ENCODE measurements at regions not wholly inside any gene's neighbourhood (a gene's known extent, or its start where the extent isn't known, plus 50 kb on each side); places are given as distances from the start of the nearest gene placed in this dataset.
"Not testable (repeated sequence)": the region's sequence is repeated elsewhere in the genome, so short reads cannot be mapped to it uniquely, and the experiment has no call there.

DNA sequence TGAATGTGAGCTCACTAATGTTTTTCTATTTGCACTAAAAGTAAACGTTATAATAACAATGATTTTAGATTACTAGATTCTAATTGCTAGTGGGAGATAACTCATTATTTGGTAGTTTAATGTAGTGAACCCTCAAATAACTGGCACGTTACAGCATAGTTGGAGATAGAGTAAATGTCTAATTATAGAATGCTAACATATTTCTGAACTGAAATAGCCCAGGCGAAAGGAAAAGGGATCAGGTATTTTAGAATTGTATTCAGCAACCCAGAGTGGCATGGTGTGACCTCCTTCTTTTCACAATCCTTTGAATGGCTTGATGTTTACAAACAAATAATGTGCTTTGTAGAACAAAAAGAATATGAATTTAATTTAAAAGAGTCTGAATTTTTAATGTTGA, 1221.2 kb downstream of the CDH8 start:
- DNase-seq (ENCODE audit: low spot score) (no peak), FAIRE-seq (no peak)

DNA sequence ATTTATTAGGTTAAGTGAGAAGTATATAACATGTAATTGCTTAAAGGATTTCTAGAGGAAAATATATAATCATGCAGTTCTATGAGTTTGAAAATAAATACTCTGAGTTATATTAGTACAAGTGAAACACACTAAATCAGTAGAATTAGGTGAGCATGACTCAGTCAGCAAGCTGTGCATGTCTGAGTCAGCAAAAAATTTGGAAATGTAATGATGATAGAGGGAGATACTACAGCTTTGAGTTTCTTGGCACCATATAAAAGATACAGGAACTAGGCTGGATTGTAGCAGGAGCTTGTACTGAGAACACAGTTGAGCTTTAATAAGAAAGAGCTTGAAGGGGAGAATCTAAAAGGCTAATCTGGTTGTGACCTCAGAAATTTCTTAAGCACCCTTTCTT, 1224.6 kb downstream of the CDH8 start:
- FAIRE-seq (no peak), DNase-seq (ENCODE audit: low spot score) (no peak)

DNA sequence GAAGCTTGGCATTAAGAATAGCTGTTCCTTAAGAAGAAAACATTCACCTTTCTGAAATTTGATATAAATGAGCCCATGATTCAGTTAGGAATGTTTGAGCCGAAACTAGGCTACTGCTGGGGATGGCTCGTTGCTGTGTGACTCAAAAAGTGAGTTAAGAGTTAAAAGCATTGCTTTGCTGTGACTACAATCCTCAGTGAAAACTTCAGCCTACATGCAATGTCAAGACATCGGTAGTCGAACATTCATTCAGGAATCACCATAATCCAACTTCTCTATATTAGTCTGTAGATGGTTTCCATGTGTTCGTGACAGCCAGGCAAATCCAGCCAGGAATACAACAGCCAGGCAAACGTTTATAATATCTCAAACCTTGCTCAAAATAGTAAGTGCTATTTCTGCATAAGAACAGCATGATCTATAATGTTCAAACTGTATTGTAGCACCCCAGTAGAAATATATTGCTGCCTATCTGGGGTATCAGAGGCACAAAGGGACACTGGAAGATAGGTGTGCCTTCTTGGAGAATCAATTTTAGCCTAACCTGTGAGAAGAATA, 1225.1 kb downstream of the CDH8 start:
- no peak for DNase-seq (ENCODE audit: low spot score)
- no peak for FAIRE-seq

DNA sequence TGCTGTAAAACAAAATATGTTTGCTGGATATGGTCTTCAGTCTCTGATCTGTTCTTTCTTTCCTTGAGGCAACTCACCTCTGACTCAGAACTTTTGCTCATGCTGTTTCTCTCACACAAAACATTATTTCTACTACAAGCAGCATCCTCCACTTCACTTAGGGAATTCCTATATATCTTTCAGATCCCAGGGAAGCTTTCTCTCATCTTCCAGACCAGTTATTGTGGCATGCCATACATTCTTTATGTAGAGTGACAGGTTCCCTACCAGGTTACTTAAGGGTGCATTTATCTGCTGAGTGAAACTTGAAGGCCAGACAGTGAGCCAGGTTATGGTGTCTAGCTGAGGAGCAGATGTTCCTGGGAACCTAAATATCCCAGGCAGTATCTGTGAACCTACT, 1226.0 kb downstream of the CDH8 start:
- FAIRE-seq (no peak), DNase-seq (ENCODE audit: low spot score) (no peak)

DNA sequence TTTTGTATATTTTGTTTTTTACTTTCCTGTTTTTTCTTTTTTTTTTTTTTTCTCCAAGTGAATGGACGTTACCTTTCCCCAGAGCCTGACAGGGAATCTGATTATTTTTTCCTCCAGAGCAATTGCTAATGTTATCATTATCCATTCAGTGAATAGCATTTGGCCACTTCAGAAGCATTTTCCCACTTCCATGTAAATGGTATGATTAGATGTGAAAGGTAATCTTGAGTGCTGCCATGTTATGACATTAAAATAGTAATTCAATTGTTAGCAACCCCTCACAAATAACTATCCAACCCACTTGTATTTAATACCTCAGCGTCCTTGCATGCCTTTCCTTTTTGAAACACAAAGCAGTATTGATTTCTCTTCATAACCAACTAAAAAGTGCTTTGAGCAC, 1243.8 kb downstream of the CDH8 start:
- no peak for FAIRE-seq
- no peak for DNase-seq (ENCODE audit: low spot score)

DNA sequence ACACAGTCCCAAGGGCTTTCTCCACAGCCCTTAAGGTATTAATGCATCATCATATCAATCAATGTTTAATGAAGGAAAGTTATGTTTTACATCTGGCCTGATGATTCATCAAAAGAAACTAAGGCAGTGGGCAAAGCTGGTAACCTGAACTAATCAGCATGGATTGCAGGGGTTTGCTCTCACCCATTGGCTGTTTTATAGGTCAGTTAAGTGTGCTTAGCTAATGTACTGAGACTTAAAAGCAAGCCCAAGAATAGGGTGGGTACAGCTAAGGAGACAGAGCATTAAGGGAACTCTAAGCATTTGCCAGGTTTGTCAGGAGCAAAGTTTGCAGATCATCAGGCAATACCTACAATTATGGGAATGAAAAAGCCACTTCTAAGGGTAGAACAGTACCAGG, 1247.6 kb downstream of the CDH8 start:
- no peak for FAIRE-seq

DNA sequence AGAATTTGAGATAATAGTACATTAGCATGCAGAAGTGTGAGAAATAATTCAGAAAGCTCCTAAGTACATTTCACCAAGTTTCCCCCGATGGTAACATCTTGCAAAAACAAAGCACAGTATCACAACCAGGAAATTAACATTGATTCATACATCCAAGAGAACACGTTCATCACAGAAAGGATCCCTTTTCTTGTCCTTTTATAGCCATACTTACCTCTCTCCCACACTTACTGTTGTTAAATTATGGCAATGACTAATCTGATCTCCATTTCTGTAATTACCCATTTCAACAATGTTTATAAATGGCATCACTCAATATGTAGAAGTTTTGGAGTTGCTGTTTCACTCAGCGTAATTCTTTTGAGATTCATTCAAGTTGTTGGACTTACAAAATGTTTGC, 1260.0 kb downstream of the CDH8 start:
- FAIRE-seq: no peak
- DNase-seq (ENCODE audit: low spot score): no peak

More for the DNA sequence above, 1247.6 kb downstream of the CDH8 start:
- no peak for DNase-seq (ENCODE audit: low spot score)

DNA sequence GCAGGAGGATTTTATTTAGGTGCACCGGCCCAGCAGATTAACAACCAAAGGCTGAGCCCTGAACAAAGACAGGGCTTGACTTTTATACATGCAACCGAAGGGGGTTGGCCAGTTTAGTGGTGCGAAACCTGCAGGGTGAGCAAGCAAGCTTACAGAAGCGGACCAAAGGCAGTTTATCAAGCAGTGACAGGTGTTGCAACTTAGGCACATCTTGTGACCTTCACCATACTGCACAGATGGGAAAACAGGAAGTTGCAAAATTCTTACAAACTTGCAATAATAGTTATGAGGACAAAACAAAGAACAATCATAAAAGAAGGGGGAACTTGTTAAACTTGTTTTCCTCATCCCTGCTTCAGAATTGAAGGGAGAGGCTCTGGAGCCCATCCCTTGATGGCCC, 1265.1 kb downstream of the CDH8 start:
- FAIRE-seq: no peak
- no peak for DNase-seq (ENCODE audit: low spot score)

DNA sequence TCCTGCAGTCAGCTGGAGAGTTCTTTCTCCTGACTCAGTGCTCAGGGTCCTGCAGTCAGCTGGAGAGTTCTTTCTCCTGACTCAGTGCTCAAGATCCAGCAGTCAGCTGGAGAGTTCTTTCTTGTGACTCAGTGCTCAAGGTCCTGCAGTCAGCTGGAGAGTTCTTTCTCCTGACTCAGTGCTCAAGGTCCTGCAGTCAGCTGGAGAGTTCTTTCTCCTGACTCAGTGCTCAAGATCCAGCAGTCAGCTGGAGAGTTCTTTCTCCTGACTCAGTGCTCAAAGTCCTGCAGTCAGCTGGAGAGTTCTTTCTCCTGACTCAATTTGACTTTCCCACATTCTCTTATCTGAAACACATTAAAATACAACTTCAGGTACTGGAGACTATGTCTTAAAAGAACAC, 1265.9 kb downstream of the CDH8 start:
- not testable (repeated sequence) for DNase-seq (ENCODE audit: low spot score); FAIRE-seq

DNA sequence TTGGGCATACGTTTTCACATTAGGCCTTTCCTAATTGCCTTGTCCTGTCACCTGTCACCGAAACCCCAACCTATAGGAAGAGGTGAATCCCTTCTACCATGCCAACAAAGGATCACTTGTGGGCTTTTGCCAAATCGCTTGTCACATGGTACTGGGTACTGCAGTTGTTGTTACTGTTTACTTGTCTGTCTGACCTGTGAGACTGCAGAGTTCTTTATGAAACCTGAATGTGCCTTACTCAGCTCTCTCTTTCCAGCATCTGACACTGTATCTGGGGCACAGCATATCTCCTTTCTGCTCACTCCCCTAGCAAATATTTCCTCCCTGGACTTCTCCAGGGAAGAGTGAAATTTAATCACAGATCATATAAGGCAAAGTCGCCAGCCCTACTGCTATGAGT, 1272.4 kb downstream of the CDH8 start:
- no peak for FAIRE-seq
- DNase-seq (ENCODE audit: low spot score): no peak

DNA sequence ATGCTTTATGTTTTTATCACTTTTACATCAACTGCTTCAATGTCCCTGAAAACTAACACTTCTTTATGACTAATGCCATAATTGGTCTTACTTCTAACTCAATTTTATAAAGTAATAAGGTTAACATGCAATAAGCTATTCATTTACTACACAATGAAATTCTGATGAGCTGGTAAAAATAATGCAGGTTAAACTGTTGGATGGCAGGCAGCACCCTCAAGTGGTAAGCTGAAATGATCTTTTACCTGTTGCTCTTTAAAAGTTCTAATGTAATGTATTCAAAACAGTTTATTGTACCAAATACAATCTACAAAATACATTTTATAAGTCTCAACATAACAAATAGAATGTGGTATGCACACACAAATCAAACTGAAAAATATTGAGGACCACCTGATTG, 1280.3 kb downstream of the CDH8 start:
- no peak for FAIRE-seq
- DNase-seq (ENCODE audit: low spot score): no peak

DNA sequence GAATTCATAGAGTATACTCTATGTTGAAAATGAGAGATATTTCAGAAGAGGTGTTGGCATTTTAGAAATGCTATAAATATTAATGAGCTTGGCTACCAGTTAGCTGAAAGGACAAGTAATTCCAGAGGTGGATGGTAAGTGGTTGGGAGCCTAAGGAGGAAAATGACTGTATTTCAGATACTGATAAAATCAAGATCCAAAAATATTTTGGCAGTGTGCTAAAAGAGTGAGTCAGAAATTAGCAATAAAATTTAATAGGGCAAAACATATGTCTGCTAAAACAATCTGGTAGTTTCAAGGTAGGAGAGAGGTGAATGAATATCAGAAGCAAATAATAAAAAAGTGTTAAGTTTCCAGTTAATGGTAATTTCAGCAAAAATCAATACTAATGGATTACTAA, 1287.9 kb downstream of the CDH8 start:
- FAIRE-seq (no peak), DNase-seq (ENCODE audit: low spot score) (no peak)

DNA sequence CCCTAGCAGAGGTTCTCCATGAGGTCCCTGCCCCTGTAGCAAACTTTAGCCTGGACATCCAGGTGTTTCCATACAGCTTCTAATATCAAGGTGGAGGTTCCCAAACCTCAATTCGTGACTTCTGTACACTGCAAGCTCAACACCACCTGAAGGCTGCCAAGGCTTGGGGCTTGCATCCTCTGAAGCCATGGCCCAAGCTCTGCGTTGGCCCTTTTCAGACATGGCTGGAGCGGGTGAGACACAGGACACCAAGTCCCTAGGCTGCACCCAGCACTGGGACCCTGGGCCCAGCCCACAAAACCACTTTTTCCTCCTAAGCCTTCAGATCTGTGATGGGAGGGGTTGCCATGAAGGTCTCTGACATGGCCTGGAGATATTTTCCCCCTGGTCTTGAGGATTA, 1292.0 kb downstream of the CDH8 start:
- no peak for FAIRE-seq
- DNase-seq (ENCODE audit: low spot score): no peak

DNA sequence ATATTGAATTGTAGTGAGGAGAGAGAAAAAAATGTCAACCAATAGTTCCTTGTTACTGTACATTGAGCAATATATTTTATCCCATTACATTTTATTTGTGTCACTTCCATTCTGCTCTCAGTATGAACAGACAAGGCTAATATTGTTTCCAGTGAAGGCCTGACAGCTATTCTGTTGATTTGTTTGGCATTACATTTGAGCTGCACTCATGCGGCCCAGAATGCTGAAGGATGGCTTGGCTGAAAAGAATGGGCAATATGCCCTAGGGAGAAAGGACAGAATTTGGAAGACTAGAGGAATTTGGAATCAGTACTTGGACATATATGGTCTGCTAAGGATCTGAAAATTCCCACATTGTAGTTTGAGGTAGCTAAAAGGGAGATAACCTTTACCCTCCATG, 1294.4 kb downstream of the CDH8 start:
- no peak for FAIRE-seq

DNA sequence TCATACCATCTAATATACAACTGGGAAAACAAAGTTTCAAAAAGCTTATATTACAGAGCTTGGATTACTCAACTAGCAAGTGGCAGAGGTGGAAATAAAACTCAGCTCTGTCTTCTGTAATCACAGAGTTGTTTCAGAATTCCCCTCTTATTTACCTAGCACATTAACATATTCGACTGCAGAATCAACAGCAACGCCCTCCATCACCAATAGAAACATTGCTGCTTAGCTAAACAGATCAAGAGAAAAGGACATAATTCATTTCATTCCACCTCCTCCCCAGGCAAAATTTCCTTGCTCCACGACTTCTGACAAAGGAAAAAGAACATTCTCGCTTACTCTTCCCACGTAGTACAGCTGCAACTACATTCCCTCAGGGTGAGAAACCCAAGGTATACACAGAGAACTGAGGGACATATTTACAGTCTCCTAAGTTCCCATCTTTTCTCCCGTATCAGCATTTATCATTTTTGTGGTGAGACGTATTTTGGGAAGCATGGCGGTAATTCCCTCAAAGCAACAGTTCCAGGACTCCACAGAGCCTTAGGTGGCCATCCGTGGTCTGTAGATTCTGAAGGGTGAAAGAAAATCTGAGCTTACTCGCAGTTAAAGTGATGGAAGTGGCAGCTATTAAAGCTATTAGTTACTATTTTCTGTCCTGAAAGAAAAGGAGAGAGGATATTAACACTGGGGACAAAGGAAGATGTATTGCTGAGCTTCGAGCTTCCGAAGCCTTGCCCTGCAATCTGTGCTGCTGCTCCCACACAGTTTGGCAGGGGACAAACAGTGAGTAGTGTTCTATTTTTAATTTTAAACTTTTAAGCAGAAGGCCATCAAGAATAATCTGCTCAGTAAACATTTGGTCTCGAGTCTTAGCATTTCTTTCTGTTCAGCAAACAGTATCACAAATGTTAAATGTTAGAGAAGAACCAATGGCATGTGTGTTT, 1296.2 kb downstream of the CDH8 start:
- DNase-seq (ENCODE audit: low spot score) (no peak), FAIRE-seq (no peak)

More for the DNA sequence above, 1294.4 kb downstream of the CDH8 start:
- no peak for DNase-seq (ENCODE audit: low spot score)

DNA sequence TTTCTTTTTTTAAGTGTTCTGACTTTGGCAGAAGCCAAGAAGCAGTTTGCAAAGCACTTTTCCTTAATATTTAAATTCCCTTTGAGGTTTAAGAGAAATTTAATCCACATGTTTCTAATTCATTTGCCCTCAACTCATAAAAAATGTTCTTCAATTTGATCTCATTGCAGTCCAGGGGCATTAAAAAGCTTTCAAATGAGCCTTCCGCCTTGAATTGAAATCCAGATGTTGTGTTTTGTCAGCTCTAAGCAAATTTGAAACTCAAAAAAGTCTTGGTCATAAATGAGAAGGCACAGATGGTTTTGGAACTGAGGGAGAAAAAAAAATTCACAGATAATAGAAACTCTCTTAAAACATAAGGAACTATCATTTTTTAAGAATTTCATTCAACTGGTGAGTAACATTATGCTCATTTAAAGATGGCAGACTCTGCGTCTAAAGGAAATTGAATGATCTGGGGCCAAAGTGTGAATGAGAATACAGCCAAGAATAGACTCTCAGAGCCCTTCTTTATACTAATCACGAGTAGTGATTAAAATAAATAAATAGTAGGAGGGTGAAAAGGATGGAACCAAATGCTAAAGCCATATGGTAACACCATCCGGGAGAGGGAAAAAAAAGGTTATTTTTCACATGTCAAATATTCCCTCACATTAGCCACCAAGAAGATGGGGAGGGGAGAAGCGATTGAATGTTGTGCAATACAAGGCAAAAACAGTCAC, 1304.7 kb downstream of the CDH8 start:
- no peak for FAIRE-seq
- DNase-seq (ENCODE audit: low spot score): no peak

DNA sequence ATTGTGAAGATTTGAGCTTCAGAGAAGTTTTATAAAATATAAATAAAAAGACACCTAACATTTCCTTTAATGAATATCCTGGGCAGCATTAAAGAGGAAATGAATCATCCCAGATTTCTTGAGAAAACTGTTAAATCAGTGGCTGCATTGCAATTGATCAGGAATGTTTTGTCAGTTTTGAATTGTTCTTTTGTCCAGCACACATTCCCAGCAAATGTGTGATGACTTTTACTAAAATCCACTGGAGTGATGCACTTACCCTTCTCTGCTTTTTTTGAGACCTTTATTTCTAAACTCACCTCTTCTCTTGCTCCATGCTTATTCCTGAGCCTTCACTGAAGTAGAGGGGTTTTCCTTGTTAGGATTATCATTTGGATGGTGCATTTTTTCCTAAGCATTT, 1307.2 kb downstream of the CDH8 start:
- DNase-seq (ENCODE audit: low spot score): no peak
- no peak for FAIRE-seq

DNA sequence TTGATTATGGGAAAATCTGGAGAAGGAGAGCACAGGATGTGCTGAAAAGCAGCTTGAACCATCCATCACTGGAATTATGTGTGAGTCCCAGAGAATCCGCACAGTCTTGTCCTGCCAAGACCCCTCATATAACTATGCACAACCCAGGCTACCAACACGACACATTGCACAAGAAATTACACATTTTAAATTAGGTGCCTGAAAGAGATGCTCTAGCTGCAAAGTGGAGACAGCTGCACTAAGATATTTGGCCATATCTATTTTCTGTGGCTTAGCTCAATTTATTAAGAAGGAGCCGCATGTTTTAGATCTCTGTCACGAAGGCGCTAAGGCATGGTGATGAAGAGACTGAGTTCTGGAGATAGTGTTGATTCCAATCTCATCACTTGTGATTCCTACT, 1308.4 kb downstream of the CDH8 start:
- DNase-seq (ENCODE audit: low spot score) (no peak), FAIRE-seq (no peak)

DNA sequence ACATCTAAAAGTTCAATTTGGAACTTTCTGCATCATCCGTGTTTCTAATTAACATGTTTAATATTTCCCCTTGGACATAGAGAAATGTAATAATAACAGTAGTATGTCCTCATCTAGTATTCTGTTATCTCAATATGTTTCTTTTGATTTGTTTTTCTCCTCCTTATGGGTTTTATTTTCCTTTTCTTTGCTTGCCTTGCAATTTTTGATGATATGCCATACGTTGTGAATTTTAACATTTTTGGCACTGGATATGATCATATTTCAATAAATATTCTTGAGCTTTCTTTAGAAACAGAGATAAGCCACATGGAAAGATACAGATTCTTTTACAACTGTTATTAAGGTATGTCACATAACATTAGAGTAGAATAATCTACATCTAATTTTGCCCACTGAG, 1316.2 kb downstream of the CDH8 start:
- FAIRE-seq (no peak), DNase-seq (ENCODE audit: low spot score) (no peak)

DNA sequence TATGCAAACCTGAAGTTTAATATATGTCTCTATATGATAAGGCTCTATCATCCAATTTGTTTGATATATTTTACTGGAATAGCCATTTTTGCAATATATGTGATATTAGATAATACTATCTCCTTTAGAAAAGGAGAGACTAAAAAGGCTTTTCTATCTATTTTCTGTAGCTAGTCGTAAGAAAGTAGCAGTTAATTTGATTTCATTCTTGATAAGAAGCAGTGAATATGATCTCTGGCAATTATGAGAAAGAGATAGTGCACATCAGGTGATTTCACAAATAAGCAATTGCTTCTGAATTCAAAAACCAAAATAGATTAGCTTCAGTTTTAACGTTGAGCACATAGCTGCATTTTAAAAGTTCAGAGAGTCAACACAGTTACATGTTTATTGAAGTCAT, 1318.4 kb downstream of the CDH8 start:
- FAIRE-seq (no peak), DNase-seq (ENCODE audit: low spot score) (no peak)

DNA sequence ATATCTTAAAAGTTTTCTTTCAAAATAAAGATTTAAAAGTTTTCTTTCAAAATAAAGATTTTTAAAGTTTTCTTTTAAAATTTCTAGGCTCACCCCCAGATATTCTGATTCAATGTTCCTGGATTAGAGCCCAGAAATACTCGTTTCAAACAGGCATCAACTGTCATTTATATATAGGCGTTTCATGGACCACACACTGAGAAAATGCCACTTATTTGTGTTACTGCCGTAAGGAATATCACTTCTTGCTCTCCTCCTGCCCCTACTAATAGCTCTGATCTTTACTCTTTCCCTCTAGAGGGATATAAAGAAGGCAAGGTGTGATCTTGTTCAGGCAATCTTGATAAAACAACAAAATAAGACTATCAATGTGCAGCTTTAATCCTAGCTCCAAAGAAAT, 1324.1 kb downstream of the CDH8 start:
- FAIRE-seq: no peak
- no peak for DNase-seq (ENCODE audit: low spot score)

DNA sequence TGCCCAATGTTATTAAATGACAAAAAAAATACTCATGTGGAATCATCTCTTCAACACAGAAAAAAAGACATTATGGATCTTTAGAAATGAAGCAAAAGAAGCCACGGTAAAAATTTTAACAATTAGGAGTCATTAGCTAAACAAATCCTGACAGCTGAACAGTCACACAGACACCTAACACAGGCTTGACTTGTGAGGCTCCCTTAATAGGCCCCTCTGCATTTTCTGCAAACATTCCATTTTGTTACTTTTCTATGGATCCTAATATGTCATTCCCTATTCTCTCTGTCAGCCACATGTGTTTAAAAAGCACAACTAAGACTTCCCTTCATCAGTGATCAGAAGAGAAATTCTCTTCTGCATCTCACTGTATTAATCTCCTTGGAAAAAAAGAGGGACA, 1331.5 kb downstream of the CDH8 start:
- FAIRE-seq (no peak), DNase-seq (ENCODE audit: low spot score) (no peak)

Data from urothelium cell line (cell line).